Immature natural killer cell (primary cell): ENCODE measurements at regions not wholly inside any gene's neighbourhood (a gene's known extent, or its start where the extent isn't known, plus 50 kb on each side); places are given as distances from the start of the nearest gene placed in this dataset.
"Not testable (repeated sequence)": the region's sequence is repeated elsewhere in the genome, so short reads cannot be mapped to it uniquely, and the experiment has no call there.

Experiments used
- DNase-seq, 3 donors: peaks; one replicate each; pipeline ENCODE4 v3.0.0; 2022; ENCODE audit warnings: mixed read lengths in 1 of 3
- H3K27ac Mint-ChIP-seq, 6 donors: one replicate each; pipeline ENCODE4 v1.8.0; 2020; ENCODE audit warnings: mixed read lengths in 6 of 6, mild to moderate bottlenecking in 5 of 6, inconsistent platforms in 4 of 6, moderate library complexity in 3 of 6
- H3K27me3 Mint-ChIP-seq, 3 donors: one replicate each; pipeline ENCODE4 v1.8.0; 2020 to 2021; ENCODE audit warnings: low read depth in 3 of 3, mild to moderate bottlenecking in 3 of 3, mixed read lengths in 3 of 3, moderate library complexity in 3 of 3, inconsistent platforms in 1 of 3
- H3K36me3 Mint-ChIP-seq, 3 donors: one replicate each; pipeline ENCODE4 v1.8.0; 2020; ENCODE audit warnings: mixed read lengths in 3 of 3, inconsistent platforms in 2 of 3, mild to moderate bottlenecking in 2 of 3
- H3K4me1 Mint-ChIP-seq, 2 donors: one replicate each; pipeline ENCODE4 v1.8.0; 2020; ENCODE audit warnings: inconsistent platforms in 2 of 2, mild to moderate bottlenecking in 2 of 2, mixed read lengths in 2 of 2, moderate library complexity in 1 of 2
- H3K4me3 Mint-ChIP-seq, 5 donors: one replicate each; pipeline ENCODE4 v1.8.0; 2020; ENCODE audit warnings: mild to moderate bottlenecking in 5 of 5, mixed read lengths in 5 of 5, inconsistent platforms in 3 of 5, moderate library complexity in 3 of 5
- H3K9me3 Mint-ChIP-seq, 6 donors: one replicate each; pipeline ENCODE4 v1.8.0; 2020; ENCODE audit warnings: mild to moderate bottlenecking in 6 of 6, mixed read lengths in 6 of 6, inconsistent platforms in 4 of 6, moderate library complexity in 3 of 6

DNA sequence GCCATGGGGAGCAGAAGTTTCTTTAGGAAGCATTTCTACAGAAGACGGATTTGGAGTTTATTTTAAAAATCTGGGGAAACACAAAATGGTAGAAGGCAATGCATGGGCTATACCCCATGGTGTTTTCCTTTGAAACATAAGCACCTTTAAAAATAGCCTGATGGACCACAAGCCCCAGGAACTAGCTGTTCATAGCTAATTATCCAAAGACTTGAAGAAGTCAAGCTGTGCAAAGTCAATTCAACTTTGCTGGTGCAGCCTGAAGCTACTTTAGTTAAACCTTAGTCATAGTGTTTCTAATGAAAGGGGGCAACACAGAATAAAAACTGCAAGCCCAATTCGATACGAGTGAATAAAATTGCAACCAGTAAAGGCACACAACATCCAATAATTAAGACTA is 732.5 kb downstream of the GALC start:
- Mint-ChIP-seq H3K36me3 (peaks cover 0 to 3% (median 0%) of the 10 kb centered on the region in 3 donors), H3K4me1 (no peaks in the 10 kb centered on the region), H3K27me3 (no peaks in the 10 kb centered on the region), H3K9me3 (peaks cover 10 to 39% (median 15%) of the 10 kb centered on the region in 6 donors), H3K4me3 (no peak overlapping the region), H3K27ac (no peak overlapping the region)
- DNase-seq, result no peak

DNA sequence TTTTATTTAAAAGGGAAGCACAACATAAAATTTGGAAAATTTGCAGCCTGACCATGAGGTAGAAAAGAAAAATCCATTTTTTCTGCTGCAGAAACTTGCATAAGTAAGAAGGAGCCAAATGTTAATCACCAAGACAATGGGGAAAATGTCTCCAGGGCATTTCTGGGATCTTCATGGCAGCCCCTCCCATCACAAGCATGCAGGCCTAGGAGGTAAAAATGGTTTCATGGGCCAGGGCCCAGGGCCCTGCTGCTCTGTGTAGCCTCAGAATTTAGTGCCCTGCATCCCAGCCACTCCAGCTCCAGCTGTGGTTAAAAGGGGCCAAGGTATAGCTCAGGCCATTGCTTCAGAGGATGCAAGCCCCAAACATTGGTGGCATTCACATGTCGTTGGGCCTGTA is 735.6 kb downstream of the GALC start:
- Mint-ChIP-seq H3K27ac (no peak overlapping the region), H3K27me3 (no peaks in the 10 kb centered on the region), H3K36me3 (peaks cover 0 to 3% (median 0%) of the 10 kb centered on the region in 3 donors), H3K4me1 (no peaks in the 10 kb centered on the region), H3K4me3 (no peak overlapping the region), H3K9me3 (peaks cover 8 to 34% (median 14%) of the 10 kb centered on the region in 6 donors)
- DNase-seq, result no peak

DNA sequence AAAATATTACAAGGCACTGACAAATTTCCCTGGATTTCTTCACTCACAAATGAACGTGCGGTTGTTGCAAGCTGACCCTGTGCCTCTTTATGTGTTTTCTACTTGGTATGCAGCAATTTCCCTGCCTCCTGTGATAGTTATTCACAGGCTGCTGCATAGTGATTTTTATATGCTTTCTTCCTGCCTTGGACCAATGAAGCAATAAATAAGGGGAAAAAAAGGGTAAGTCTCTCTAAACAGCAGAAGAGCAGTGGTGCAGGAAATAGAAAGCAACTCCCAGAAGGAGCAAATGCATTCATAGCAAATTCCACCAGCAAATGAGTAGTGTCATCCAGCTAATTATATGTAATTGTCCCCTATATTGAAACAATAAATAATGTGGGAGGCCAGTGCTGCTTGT is 737.9 kb downstream of the GALC start:
- no peak overlapping the region for H3K4me3 Mint-ChIP-seq
- peaks cover 0 to 3% (median 0%) of the 10 kb centered on the region in 3 donors for H3K36me3 Mint-ChIP-seq
- H3K4me1 Mint-ChIP-seq, result no peaks in the 10 kb centered on the region
- H3K9me3 Mint-ChIP-seq, result peaks cover 8 to 29% (median 14%) of the 10 kb centered on the region in 6 donors
- H3K27me3 Mint-ChIP-seq, result no peaks in the 10 kb centered on the region
- H3K27ac Mint-ChIP-seq, result no peak overlapping the region
- no peak for DNase-seq

DNA sequence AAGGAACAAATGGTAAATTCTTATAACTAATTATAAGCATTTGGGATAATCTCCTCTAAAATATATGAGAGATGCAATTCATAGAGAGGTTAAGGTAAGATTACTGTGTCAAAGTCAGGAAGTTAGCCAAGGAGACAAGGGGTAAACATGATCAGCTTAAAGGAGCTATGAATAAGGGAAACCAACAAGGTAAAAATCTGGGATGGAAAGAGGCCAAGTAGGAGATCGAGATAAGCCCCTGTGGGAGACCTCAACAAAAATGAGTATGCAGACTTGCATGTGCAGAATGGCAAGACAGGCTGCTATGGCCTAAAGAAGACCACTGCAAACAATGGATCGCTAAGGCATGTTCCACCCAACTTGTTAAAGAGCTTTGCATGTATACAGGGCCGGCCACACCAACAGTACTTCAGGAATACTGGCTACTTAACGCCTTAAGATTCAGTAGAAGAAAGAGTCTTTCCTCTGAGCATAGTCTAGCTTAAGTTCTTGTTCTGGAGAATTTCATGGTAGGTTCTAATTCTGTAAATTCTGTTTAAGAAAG is 738.6 kb downstream of the GALC start:
- Mint-ChIP-seq H3K27me3 (no peaks in the 10 kb centered on the region), H3K9me3 (peaks cover 8 to 27% (median 13%) of the 10 kb centered on the region in 6 donors), H3K36me3 (peaks cover 0 to 3% (median 0%) of the 10 kb centered on the region in 3 donors), H3K4me3 (no peak overlapping the region), H3K4me1 (no peaks in the 10 kb centered on the region), H3K27ac (no peak overlapping the region)
- no peak for DNase-seq

DNA sequence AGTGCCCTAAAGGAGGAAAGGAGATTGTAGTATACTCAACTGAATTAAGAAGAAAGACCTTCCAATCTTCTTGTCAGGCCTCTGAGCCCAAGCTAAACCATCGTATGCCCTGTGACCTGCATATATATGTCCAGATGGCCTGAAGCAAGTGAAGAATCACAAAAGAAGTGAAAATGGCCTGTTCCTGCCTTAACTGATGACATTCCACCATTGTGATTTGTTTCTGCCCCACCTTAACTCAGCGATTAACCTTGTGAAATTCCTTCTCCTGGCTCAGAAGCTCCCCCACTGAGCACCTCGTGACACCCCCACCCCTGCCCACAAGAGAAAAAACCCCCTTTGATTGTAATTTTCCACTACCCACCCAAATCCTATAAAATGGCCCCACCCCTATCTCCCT is 739.2 kb downstream of the GALC start:
- not testable (repeated sequence) for H3K4me3 Mint-ChIP-seq, H3K36me3 Mint-ChIP-seq, DNase-seq, H3K27me3 Mint-ChIP-seq, H3K27ac Mint-ChIP-seq, H3K4me1 Mint-ChIP-seq
- peaks cover 7 to 26% (median 10%) of the 10 kb centered on the region in 6 donors for H3K9me3 Mint-ChIP-seq

DNA sequence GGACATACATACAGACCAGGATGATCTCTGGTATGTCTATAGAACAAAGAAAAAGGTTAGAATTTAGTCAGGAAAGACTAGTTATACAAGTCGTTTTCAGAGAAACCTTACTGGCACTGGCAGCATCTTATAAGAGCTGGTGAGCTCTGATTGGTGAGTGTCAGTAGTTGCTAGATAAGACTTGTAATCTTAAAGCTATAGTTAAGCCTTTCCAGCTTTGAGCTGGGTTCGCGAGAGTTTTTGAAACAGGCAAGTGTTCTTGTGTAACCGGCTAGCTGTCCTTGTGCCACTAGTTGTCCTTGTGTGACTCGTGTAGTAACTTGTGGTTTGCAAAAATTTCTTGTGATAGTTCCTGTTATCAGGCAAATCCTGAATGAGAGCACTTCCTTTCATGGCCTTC is 740.9 kb downstream of the GALC start:
- H3K27ac Mint-ChIP-seq, result no peak overlapping the region
- peaks cover 7 to 29% (median 15%) of the 10 kb centered on the region in 6 donors for H3K9me3 Mint-ChIP-seq
- H3K4me3 Mint-ChIP-seq, result no peak overlapping the region
- no peaks in the 10 kb centered on the region for H3K27me3 Mint-ChIP-seq
- peaks cover 0 to 3% (median 0%) of the 10 kb centered on the region in 3 donors for H3K36me3 Mint-ChIP-seq
- DNase-seq, result no peak
- no peaks in the 10 kb centered on the region for H3K4me1 Mint-ChIP-seq

DNA sequence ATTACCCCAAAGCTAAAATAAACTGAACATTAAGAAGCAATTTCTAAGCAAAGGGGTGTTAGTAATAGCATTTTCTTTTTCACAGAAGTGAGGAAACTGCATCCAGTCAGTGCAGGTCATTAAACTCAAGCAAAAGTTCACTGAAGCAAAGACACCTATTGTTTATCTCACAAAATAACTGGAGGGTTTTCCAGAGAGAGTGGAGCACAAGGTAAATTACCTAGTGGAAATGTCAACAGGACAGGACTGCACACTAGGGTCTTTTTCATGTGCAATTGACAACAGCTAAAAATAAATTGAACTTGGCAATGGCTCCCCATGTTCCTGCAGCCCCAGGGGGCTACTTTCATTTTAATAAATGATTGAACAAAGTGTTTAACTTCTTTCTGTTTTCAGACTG is 742.0 kb downstream of the GALC start:
- Mint-ChIP-seq H3K4me3 (no peak overlapping the region), H3K36me3 (no peaks in the 10 kb centered on the region), H3K27me3 (no peaks in the 10 kb centered on the region), H3K4me1 (no peaks in the 10 kb centered on the region), H3K27ac (no peak overlapping the region), H3K9me3 (peaks cover 5 to 32% (median 13%) of the 10 kb centered on the region in 6 donors)
- no peak for DNase-seq

DNA sequence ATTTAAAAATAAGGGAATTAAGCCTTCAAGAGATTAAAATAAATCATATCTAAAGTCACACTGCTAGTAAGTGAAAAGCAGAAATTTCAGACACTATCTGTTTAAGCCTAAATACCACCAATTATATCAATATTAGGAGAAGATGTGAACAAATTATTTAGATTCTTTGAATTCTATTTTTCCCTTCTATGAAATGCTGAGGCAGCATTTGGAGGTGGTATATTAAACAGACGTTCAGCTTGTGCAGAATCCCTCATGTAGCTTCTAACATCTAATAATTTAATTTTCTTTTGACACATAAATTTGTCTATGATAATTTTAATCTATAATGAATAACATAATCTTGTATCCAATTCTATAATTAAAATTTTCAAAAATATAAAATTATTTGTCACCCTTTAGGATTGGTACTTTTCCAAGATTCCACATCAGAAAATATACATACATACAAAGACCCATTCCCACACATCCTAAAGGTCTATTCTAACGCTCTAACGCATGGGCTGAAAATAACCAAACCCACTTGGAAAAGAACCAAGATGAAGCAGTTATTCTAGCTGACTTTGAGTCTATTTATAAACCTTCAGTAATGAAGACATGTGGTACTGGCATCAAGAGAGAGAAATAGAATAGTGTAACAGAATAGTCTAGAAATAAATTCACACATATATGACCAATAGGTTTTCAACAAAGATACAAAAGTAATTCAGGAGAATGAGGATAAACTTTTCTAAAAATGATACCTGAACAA is 751.8 kb downstream of the GALC start:
- peaks cover 11 to 40% (median 26%) of the 10 kb centered on the region in 6 donors for H3K9me3 Mint-ChIP-seq
- H3K36me3 Mint-ChIP-seq, result no peaks in the 10 kb centered on the region
- H3K27ac Mint-ChIP-seq, result no peak overlapping the region
- no peak overlapping the region for H3K4me3 Mint-ChIP-seq
- no peaks in the 10 kb centered on the region for H3K4me1 Mint-ChIP-seq
- DNase-seq, result no peak
- peaks cover 0 to 3% (median 0%) of the 10 kb centered on the region in 3 donors for H3K27me3 Mint-ChIP-seq

DNA sequence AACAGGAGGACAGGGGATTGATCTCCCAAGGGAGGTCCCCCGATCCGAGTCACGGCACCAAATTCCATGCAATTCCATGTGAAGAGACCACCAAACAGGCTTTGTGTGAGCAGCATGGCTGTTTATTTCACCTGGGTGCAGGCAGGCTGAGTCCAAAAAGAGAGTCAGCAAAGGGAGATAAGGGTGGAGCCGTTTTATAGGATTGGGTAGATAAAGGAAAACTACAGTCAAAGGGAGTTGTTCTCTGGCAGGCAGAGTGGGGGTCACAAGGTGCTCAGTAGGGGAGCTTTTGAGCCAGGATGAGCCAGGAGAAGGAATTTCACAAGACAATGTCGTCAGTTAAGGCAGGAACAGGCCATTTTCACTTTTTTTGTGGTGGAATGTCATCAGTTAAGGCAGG is 752.7 kb downstream of the GALC start:
- not testable (repeated sequence) for H3K4me3 Mint-ChIP-seq, H3K4me1 Mint-ChIP-seq, DNase-seq, H3K27ac Mint-ChIP-seq, H3K27me3 Mint-ChIP-seq, H3K36me3 Mint-ChIP-seq
- peaks cover 7 to 45% (median 26%) of the 10 kb centered on the region in 6 donors for H3K9me3 Mint-ChIP-seq

DNA sequence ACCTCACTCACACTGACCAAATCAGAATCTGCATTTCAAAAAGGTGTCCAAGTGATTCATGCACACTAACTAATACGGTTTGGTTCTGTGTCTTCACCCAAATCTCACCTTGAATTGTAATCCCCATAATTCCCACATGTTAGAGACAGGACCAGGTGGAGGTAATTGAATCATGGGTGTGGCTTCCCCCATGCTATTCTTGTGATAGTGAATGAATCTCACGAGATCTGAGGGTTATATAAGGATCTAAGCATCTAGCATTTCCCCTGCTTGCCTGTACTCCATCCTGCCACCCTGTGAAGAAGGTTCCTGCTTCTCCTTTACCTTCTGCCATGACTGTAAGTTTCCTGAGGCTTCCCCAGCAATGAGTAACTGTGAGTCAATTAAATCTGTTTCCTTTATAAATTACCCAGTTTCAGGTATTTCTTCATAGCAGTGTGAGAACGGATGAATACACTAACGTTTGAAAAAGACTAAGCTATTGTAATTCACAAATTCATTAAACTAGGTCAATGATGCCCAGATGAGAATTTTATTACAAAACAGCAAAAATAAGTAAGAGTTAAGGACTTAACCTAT is 759.1 kb downstream of the GALC start:
- Mint-ChIP-seq H3K9me3 (peaks cover 10 to 67% (median 29%) of the 10 kb centered on the region in 6 donors), H3K36me3 (no peaks in the 10 kb centered on the region), H3K27ac (no peak overlapping the region), H3K4me1 (no peaks in the 10 kb centered on the region), H3K27me3 (no peaks in the 10 kb centered on the region), H3K4me3 (no peak overlapping the region)
- no peak for DNase-seq

DNA sequence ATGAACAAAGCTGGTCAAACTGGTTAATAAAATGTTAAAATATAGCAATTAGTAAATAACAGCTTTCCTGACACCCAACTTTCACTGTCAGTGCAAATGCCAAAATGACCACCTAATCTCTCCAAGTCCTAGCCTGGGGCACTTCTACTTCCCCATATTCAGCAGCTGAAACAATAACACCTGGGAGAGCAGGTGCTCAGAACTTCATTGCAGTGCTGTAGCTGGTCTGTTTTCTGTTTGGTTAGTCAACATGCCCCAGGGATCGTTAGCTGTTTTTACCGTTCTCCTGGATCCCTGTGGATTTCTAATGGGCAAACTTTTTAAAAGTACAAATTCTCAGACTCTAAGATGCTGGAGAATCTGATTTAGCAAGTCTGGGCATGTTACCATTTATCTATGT is 759.7 kb downstream of the GALC start:
- H3K4me3 Mint-ChIP-seq, result no peak overlapping the region
- no peaks in the 10 kb centered on the region for H3K36me3 Mint-ChIP-seq
- H3K4me1 Mint-ChIP-seq, result no peaks in the 10 kb centered on the region
- no peak overlapping the region for H3K27ac Mint-ChIP-seq
- H3K27me3 Mint-ChIP-seq, result no peaks in the 10 kb centered on the region
- H3K9me3 Mint-ChIP-seq, result peaks cover 10 to 63% (median 26%) of the 10 kb centered on the region in 6 donors
- no peak for DNase-seq

DNA sequence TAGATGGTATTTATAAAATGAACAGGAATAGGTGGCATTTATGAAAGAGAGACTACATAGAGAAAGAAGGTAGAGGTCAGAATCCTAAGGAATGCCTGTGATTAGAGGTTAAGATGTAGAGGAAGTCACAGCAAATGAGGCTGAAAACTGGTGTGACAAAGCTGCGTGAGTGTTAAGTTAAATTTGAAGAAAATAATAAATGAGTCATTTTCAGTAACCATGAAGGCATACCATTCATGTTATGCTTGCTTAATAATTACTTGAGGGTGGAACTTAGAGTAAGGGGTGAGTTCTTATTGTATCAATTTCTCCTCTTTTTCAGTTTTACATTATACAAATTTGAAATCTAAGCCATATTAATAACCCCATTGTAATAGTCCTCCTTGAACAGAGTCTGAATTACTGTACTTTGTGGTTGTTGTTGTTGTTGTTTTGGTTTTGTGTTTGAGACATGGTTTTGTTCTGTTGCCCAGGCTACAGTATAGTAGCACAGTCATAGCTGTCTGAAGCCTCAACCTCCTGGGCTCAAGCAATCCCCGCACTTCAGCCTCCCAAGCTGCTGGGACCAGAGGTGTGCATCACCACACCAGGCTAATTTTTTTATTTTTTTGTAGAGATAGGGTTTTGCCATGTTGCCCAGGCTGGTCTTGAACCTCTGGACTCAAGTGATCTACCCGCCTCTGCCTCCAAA is 761.5 kb downstream of the GALC start:
- H3K9me3 Mint-ChIP-seq, result peaks cover 12 to 57% (median 20%) of the 10 kb centered on the region in 6 donors
- no peak overlapping the region for H3K27ac Mint-ChIP-seq
- no peaks in the 10 kb centered on the region for H3K27me3 Mint-ChIP-seq
- no peaks in the 10 kb centered on the region for H3K36me3 Mint-ChIP-seq
- DNase-seq, result no peak
- H3K4me1 Mint-ChIP-seq, result no peaks in the 10 kb centered on the region
- H3K4me3 Mint-ChIP-seq, result no peak overlapping the region

DNA sequence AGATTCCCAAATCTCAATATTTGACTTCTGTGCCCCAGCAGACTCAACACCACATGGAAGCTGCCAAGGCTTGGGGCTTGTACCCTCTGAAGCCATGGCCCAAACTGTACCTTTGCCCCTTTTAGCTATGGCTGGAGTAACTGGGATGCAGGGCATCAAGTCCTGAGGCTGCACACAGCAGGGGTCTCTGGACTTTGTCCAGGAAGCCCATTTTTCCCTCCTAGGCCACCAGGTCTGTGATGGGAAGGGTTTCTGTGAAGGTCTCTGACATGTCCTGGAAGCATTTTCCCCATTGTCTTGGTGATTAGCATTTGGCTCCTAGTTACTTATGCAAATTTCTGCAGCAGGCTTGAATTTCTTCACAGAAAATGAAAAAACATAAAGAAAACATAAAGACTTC is 762.3 kb downstream of the GALC start:
- no peak overlapping the region for H3K4me3 Mint-ChIP-seq
- peaks cover 9 to 58% (median 16%) of the 10 kb centered on the region in 6 donors for H3K9me3 Mint-ChIP-seq
- H3K36me3 Mint-ChIP-seq, result no peaks in the 10 kb centered on the region
- H3K27ac Mint-ChIP-seq, result no peak overlapping the region
- no peaks in the 10 kb centered on the region for H3K27me3 Mint-ChIP-seq
- DNase-seq, result no peak
- no peaks in the 10 kb centered on the region for H3K4me1 Mint-ChIP-seq

DNA sequence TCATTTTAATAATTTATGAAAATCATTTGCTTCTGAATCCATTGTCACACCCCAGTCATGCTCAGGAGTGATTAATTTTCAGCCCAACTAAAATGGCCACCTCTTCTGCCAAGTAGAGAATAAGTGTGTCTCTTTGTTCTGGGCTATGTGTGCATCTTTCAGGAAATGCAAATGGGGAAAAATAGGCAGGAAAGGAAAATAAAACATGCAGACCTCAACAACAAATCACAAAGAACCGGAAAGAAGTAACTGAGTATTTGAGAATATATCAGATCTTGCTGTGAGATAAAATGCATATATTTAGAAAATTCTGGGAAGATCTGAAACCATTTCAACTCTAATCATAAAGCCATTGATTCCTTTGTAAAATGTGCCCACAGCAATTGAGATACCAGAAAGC is 763.9 kb downstream of the GALC start:
- Mint-ChIP-seq H3K36me3 (no peaks in the 10 kb centered on the region), H3K27ac (no peak overlapping the region), H3K9me3 (peaks cover 6 to 49% (median 14%) of the 10 kb centered on the region in 6 donors), H3K4me3 (no peak overlapping the region), H3K4me1 (no peaks in the 10 kb centered on the region), H3K27me3 (no peaks in the 10 kb centered on the region)
- no peak for DNase-seq
